IMR-90 (cell line): ENCODE measurements at regions not wholly inside any gene's neighbourhood (a gene's known extent, or its start where the extent isn't known, plus 50 kb on each side); places are given as distances from the start of the nearest gene placed in this dataset.

Source experiments
- BHLHE40 ChIP-seq: fragments of 150-350 bp; IDR thresholded peaks from 2 replicates; pipeline ENCODE4 v1.6.1; 2016; ENCODE audit warnings: mild to moderate bottlenecking, low read depth, low read length
- CEBPB ChIP-seq: IDR thresholded peaks from 2 replicates; pipeline ENCODE4 v1.6.1; 2012; ENCODE audit warnings: low read depth, low read length, improper control_type of control experiment
- CTCF ChIP-seq: conservative IDR thresholded peaks from 2 replicates; pipeline ENCODE4 v1.5.1; 2012; ENCODE audit warnings: mild to moderate bottlenecking, low read depth, low read length, improper control_type of control experiment
- FOS ChIP-seq: fragments of 150-350 bp; IDR thresholded peaks from 2 replicates; pipeline ENCODE4 v1.6.1; 2016; ENCODE audit warnings: low read depth, low read length
- MAFK ChIP-seq: IDR thresholded peaks from 2 replicates; pipeline ENCODE4 v1.6.1; 2012; ENCODE audit warnings: low read depth, low read length, improper control_type of control experiment
- MAZ ChIP-seq: IDR thresholded peaks from 2 replicates; pipeline ENCODE4 v1.6.1; 2012; ENCODE audit warnings: low read depth, mild to moderate bottlenecking, low read length, improper control_type of control experiment, moderate library complexity, borderline replicate concordance
- MXI1 ChIP-seq: IDR thresholded peaks from 2 replicates; pipeline ENCODE4 v1.6.1; 2012; ENCODE audit warnings: low read depth, mild to moderate bottlenecking, low read length, moderate library complexity, borderline replicate concordance
- NFE2L2 ChIP-seq: fragments of 150-350 bp; IDR thresholded peaks from 2 replicates; pipeline ENCODE4 v1.6.1; 2016; ENCODE audit warnings: low read depth, mild to moderate bottlenecking, low read length
- POLR2A ChIP-seq: IDR thresholded peaks from 2 replicates; pipeline ENCODE4 v1.6.1; 2012; ENCODE audit warnings: mild to moderate bottlenecking, low read depth, low read length
- RAD21 ChIP-seq: IDR thresholded peaks from 2 replicates; pipeline ENCODE4 v1.6.1; 2012; ENCODE audit warnings: low read length, improper control_type of control experiment
- RCOR1 ChIP-seq: IDR thresholded peaks from 2 replicates; pipeline ENCODE4 v1.6.1; 2012; ENCODE audit warnings: mild to moderate bottlenecking, low read length, improper control_type of control experiment; ENCODE audit not compliant: insufficient replicate concordance
- RFX5 ChIP-seq: IDR thresholded peaks from 2 replicates; pipeline ENCODE4 v1.8.0; 2012; ENCODE audit warnings: low read depth, mild to moderate bottlenecking, low read length, moderate library complexity
- SMC3 ChIP-seq: fragments of 150-350 bp; IDR thresholded peaks from 2 replicates; pipeline ENCODE4 v1.6.1; 2016; ENCODE audit warnings: low read depth, mild to moderate bottlenecking, antibody characterized with exemption, low read length, moderate library complexity
- USF2 ChIP-seq: fragments of 150-350 bp; IDR thresholded peaks from 2 replicates; pipeline ENCODE4 v1.6.1; 2017; ENCODE audit warnings: mild to moderate bottlenecking, antibody characterized with exemption, low read length, low read depth

GRCh38 chr1:38213646-38214434 is 167.2 kb upstream of the POU3F1 start:
- TF ChIP-seq USF2 (no peak), CTCF (no peak), CEBPB (no peak), MAZ (no peak), MXI1 (no peak), POLR2A (no peak), SMC3 (no peak), RAD21 (no peak), FOS (no peak), NFE2L2 (no peak), RFX5 (no peak), BHLHE40 (no peak), RCOR1 (no peak), MAFK (no peak)
